Fibroblast of the aortic adventitia (primary cell): ENCODE measurements at regions not wholly inside any gene's neighbourhood (a gene's known extent, or its start where the extent isn't known, plus 50 kb on each side); places are given as distances from the start of the nearest gene placed in this dataset.

Experiments used
- DNase-seq: peaks from one replicate; pipeline ENCODE4 v3.0.0-alpha.2; 2010; ENCODE audit warnings: low read depth
- H3K4me3 ChIP-seq: 2 replicates; pipeline ENCODE4 v1.5.1; 2011; ENCODE audit warnings: low read depth, mild to moderate bottlenecking, control low read depth, low read length, moderate library complexity
- TF ChIP-seq, protein P1 (sequence below): IDR thresholded peaks from 2 replicates; pipeline ENCODE4 v1.5.1; 2011; ENCODE audit warnings: mild to moderate bottlenecking, low read length, control low read depth, inconsistent platforms; ENCODE audit not compliant: insufficient read depth

DNA sequence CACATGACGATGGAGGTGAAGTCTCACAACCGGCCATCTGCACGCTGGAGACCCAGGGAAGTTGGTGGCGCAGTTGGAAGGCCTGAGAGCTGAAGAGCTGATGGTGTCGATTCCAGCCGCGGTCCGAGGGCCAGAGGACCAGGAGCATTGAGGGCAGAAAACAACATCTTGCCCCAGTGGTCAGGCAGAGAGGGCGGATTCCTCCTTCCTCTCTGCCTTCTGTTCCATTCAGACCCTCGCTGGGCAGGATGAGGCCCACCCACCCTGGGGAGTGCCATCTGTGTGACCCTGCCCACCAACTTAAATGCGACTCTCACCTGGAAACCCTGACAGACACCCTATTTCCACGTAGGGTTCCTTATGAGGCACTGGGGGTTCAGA, 120.7 kb upstream of the PMEPA1 start:
- no peak overlapping the region for H3K4me3 ChIP-seq
- TF ChIP-seq, protein P1, sequence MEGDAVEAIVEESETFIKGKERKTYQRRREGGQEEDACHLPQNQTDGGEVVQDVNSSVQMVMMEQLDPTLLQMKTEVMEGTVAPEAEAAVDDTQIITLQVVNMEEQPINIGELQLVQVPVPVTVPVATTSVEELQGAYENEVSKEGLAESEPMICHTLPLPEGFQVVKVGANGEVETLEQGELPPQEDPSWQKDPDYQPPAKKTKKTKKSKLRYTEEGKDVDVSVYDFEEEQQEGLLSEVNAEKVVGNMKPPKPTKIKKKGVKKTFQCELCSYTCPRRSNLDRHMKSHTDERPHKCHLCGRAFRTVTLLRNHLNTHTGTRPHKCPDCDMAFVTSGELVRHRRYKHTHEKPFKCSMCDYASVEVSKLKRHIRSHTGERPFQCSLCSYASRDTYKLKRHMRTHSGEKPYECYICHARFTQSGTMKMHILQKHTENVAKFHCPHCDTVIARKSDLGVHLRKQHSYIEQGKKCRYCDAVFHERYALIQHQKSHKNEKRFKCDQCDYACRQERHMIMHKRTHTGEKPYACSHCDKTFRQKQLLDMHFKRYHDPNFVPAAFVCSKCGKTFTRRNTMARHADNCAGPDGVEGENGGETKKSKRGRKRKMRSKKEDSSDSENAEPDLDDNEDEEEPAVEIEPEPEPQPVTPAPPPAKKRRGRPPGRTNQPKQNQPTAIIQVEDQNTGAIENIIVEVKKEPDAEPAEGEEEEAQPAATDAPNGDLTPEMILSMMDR = no peak
- no peak for DNase-seq

DNA sequence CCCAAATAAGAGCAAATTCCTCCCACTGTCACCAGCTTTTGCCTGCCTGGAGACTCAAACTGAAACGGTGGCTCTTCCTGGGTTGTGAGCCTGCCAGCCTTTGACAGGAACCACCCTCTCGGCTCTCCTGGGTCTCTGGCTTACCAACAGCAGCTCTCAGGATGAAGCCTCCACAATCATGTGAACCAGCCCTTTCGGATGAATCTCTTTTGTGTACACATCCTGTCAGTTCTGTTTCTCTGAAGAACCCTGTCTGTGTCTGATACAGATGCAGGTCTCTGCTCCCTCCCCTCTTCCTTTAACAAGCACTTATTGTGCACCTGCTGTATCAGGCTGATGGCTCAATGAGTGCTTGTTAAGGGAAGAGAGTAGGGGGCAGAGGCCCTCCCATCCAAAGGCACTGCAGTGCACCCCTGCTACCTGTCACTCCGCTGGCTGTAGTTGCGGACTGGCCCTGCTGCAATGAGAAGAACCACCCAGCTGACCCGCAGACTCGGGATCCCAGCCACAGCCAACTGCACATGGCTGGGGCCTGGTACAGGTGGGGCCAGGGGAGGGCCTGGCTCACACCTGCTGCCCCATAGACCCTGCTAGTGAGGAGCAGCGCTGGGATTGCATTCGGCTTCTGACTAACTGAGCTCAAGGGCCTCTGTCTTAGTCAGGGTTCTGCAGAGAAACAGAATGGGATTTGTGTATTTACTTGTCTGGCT, 120.1 kb upstream of the PMEPA1 start:
- TF ChIP-seq, protein P1 = no peak
- no peak for DNase-seq
- no peak overlapping the region for H3K4me3 ChIP-seq

DNA sequence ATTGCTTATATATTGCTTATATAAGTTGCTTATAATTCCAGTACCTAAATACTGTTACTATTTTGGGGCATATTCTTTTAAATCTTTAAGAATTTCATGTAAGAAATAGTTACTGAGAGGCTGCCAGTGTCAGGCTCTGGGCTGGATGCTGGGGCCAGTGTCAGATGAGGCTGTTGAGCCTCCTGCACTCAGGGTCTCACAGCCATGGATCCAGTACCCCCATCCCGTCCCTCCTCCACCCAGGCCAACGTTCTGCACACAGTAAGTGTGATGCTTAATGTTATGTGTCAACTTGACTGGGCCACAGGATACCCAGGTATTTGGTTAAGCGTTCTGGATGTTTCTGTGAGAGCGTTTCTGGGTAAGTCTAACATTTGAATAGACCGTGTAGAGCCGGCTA, 119.5 kb upstream of the PMEPA1 start:
- TF ChIP-seq, protein P1 = no peak

DNA sequence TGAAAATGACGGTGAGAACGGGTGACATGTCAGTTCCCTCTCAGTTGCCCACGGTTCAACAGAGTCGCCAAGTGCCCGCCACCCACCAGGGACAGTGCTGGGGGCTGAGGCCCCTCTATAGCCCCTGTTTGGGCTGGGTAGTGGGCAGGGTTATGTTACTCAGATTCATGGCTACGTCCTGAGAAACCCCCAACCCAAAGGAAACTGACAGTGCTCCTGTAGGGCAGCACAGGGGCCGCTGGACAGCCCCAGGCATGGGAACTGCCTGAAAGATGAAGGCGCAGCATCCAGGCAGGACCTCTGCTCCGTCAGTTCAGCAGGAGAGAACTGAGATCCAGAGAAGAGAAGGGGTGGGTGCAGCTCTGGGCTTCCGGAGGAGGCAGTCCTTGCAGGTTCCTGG, 118.9 kb upstream of the PMEPA1 start:
- DNase-seq = no peak
- TF ChIP-seq, protein P1 = no peak
- no peak overlapping the region for H3K4me3 ChIP-seq

More for the DNA sequence above, 119.5 kb upstream of the PMEPA1 start:
- H3K4me3 ChIP-seq = no peak overlapping the region
- DNase-seq = no peak

DNA sequence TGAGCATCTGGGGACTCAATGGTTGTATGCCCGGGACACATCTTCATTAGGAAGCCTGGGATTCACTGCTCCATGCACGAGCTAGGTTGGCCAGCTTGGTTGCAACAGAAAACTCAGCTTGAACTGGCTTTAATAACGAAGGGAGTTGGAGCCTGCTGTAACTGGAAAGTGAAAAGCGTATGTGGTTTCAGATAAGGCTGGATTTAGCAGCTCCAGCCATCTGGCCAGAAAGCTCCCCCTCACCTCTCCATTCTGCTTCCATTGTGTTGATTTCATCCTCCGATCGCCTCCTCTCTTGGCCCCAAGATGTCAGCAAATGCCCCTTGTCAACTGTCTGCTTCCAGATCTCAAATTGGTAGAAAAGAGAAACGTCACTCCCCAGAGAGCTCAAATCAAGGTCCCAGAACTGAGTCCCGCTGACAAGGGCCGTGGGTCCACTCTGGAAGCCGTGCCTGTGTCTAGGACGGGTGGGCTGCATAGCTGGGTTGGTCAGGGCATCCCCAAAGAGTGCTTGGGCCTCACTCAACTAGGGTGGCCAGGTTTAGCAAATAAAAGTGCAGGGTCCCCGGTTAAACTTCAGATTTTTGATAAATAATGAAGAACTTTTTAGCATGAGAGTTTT, 117.0 kb upstream of the PMEPA1 start:
- DNase-seq = no peak
- TF ChIP-seq, protein P1 = no peak
- H3K4me3 ChIP-seq = no peak overlapping the region

DNA sequence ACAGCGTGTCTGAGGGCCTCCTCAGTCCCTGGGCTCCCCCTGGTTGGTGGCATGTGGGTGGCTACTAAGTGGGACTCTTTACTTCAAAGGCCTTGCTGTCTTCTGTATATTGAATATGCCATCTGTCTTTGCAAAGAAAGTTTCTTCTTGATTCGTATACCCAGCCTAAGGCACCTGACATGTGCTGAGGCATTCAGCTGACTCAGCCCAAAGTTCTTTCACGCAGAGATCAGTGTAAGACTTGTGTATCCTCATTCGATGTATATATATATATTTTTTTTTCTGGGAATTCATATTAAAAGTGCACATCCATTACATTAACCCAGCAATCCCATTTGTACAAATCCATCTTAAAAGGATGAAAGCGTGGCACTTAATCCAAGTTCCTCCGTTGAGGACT, 115.1 kb upstream of the PMEPA1 start:
- DNase-seq = no peak
- TF ChIP-seq, protein P1 = no peak

More for the DNA sequence above, 115.1 kb upstream of the PMEPA1 start:
- H3K4me3 ChIP-seq = no peak overlapping the region
